Adipocyte (in vitro differentiated cells): ENCODE measurements at regions not wholly inside any gene's neighbourhood (a gene's known extent, or its start where the extent isn't known, plus 50 kb on each side); places are given as distances from the start of the nearest gene placed in this dataset.
A peak's percentile ranks its signal among the peaks of the same experiment; 100 is the strongest.

Source experiments
- DNase-seq: peaks from one replicate; pipeline ENCODE4 v3.0.0-alpha.2; 2015; ENCODE audit warnings: low read depth
- H3K27me3 ChIP-seq: replicated peaks from 2 replicates; pipeline ENCODE4 v1.7.0; 2013; ENCODE audit warnings: mild to moderate bottlenecking, low read length, moderate library complexity; ENCODE audit not compliant: control insufficient read depth, insufficient read depth
- H3K36me3 ChIP-seq: 2 replicates; pipeline ENCODE4 v1.7.0; 2013; ENCODE audit warnings: low read length, mild to moderate bottlenecking, moderate library complexity; ENCODE audit not compliant: control insufficient read depth, insufficient read depth, severe bottlenecking
- H3K4me1 ChIP-seq: 2 replicates; pipeline ENCODE4 v1.7.0; 2013; ENCODE audit warnings: mild to moderate bottlenecking, low read length, moderate library complexity; ENCODE audit not compliant: control insufficient read depth, insufficient read depth
- H3K4me3 ChIP-seq: 2 replicates; pipeline ENCODE4 v1.7.0; 2013; ENCODE audit warnings: mild to moderate bottlenecking, low read length, moderate library complexity
- H3K9ac ChIP-seq: 2 replicates; pipeline ENCODE4 v1.7.0; 2013; ENCODE audit warnings: mild to moderate bottlenecking, low read length, moderate library complexity
- H3K9me3 ChIP-seq: 2 replicates; pipeline ENCODE4 v1.7.0; 2013; ENCODE audit warnings: mild to moderate bottlenecking, low read length, moderate library complexity; ENCODE audit not compliant: control insufficient read depth

DNA sequence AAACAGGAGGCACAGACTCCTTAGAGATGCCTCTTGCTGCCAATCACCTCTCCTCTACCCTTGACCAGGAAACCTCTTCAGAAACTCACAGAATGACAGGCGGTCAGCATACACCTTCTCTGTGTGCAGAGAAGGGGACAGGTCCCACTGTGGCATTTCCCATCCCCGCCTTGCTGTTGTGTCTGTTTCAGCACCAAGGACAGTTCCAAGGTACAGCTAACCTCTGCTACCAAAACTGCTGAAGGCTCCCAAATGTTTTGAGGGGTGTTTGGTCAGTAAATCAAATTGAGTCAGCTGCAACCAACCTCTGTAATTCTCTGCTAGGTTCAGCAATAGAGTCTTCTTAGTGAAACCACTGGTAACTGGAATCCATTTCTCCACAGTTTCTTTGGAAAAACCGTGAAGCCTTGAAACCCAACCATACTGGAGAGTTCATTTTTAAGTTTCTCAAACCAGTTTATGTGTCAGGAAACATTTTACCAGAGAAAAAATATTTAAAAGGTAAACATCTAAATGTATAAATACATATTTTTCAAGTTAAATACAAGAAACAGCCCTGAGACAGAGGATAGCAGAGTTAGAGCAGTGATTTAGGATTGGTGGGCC is 122.0 kb downstream of the DRD1 start:
- H3K36me3 ChIP-seq = no peaks in the 10 kb centered on the region
- DNase-seq = peak; percentile 11
- H3K9ac ChIP-seq = no peak overlapping the region
- H3K27me3 ChIP-seq = no peaks in the 10 kb centered on the region
- no peak overlapping the region for H3K4me3 ChIP-seq
- peaks cover 7% of the 10 kb centered on the region for H3K4me1 ChIP-seq
- no peaks in the 10 kb centered on the region for H3K9me3 ChIP-seq

DNA sequence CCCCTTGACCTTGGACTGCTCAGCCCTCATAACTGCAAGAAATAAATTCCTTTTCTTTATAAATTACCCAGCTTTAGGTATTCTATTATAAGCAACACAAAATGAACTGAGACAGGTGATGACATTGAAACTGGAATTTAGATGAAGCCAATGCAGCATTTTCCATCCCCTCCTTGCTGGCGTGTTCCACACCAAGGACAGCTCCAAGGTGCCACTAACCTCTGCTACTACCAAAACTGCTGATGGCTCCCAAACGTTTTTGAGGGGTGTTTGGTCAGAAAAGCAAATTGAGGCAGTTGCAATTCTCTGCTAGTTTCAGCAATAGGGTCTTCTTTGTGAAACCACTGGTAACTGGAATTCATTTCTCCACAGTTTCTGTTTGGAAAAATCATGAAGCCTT is 124.8 kb downstream of the DRD1 start:
- DNase-seq = no peak
- Histone ChIP-seq H3K27me3 (peaks cover 13% of the 10 kb centered on the region), H3K9ac (no peak overlapping the region), H3K36me3 (no peaks in the 10 kb centered on the region), H3K4me3 (no peak overlapping the region), H3K4me1 (no peaks in the 10 kb centered on the region), H3K9me3 (no peaks in the 10 kb centered on the region)

DNA sequence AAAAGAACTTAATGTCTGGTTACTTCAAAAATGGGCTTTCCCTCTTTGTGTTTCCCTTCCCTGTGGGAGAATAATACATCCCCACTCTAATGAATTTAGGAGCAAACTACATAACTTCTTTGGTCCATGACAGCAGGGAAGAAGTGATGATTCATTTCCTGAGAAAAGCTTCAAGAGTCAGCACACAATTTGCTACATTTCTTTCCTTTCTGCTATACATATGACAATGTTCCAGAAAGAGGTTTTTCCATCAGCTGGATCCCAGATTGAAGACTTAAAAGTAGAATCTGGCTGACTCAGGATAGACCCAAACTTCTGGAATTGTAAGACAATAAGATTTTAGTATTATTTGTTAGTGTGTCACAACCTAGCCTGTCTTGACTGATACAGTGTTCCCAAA is 126.1 kb downstream of the DRD1 start:
- H3K27me3 ChIP-seq = peaks cover 13% of the 10 kb centered on the region
- H3K36me3 ChIP-seq = no peaks in the 10 kb centered on the region
- DNase-seq = no peak

DNA sequence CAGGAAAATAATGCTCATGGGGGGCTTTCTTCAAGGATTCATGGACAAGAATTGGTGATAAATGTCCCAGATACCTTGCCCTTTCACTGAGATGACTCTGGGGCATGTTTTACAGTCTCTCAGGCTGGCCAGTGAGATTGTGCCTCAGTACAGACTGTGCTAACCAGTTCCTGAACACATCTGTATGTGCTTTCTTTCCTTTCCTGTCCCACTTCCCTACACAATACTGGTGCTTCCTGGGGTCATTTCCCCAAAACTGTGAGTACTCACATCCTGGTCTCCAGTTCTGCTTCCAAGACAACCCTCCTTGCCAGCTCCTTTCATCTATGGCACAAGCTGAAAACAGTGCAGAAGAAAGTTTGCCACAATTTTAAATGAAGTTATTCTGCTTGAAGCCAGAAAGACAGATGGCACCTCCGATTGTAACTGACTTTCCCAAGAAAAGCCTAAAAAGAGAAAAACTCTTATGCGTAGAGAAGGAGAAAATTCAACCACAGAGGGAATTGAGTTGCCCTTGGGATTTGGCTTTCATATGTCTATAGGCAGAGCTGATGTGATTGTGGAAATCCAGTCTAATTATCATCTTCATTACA is 134.7 kb downstream of the DRD1 start:
- Histone ChIP-seq H3K36me3 (no peaks in the 10 kb centered on the region), H3K27me3 (peaks cover 6% of the 10 kb centered on the region), H3K9ac (no peak overlapping the region), H3K4me3 (no peak overlapping the region), H3K4me1 (no peaks in the 10 kb centered on the region), H3K9me3 (peaks cover 4% of the 10 kb centered on the region)
- DNase-seq = no peak

More for the DNA sequence above, 126.1 kb downstream of the DRD1 start:
- Histone ChIP-seq H3K4me1 (no peaks in the 10 kb centered on the region), H3K9me3 (no peaks in the 10 kb centered on the region), H3K4me3 (no peak overlapping the region), H3K9ac (no peak overlapping the region)

DNA sequence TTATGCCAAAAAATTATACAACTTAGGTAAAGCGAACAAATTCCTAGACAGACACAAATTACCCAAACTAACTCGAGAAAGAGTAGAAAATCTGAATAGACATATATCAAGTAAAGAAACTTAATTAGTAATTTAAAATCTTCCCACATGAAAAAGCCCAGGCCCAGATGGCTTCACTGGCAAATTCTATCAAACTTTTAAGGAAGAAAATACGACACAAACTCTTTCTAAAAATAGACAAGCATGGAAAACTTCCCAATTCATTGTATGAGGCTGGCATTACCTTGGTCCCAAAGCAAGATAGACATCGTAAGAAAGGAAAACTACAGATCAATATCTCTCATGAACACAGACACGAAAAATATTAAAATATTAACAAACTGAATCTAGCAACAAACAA is 135.3 kb downstream of the DRD1 start:
- H3K27me3 ChIP-seq = peaks cover 5% of the 10 kb centered on the region
- no peak overlapping the region for H3K4me3 ChIP-seq
- H3K9ac ChIP-seq = no peak overlapping the region
- peaks cover 8% of the 10 kb centered on the region for H3K9me3 ChIP-seq
- DNase-seq = no peak
- no peaks in the 10 kb centered on the region for H3K36me3 ChIP-seq
- no peaks in the 10 kb centered on the region for H3K4me1 ChIP-seq

DNA sequence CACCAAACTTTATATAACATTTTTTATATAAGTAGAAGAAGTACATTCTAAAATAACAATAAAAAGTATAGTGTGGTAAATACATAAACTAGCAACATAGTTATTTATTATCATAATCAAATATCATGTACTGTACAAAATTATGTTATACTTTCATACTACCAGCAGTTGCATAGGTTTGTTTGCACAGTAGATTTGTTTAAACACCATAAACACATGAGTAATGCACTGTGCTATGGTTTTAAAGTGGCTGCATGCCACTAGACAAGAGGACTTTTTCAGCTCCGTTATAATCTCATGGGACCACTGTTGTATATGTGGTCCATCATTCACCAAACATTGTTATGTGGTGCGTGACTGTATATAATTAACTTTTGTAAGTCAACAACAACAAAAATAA is 137.6 kb downstream of the DRD1 start:
- H3K4me1 ChIP-seq = no peaks in the 10 kb centered on the region
- H3K9me3 ChIP-seq = peaks cover 8% of the 10 kb centered on the region
- no peaks in the 10 kb centered on the region for H3K36me3 ChIP-seq

DNA sequence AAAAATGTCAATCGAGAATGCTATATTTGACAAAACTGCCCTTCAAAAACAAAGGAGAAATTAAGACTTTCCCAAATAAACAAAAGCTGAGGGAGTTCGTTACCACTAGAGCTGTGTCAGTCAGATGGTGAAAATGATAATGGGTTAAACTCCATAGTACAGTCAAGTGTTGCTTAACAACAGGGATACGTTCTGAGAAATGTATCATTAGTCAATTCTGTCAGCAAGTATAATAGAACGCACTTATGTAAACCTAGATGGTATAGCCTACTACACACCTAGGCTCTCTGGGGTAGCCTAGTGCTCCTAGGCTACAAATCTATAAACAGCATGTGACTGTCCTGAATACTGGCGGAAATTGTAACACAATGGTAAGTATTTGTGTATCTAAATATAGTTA is 138.7 kb downstream of the DRD1 start:
- DNase-seq = no peak
- no peak overlapping the region for H3K4me3 ChIP-seq
- H3K9me3 ChIP-seq = peaks cover 8% of the 10 kb centered on the region
- H3K4me1 ChIP-seq = no peaks in the 10 kb centered on the region
- H3K27me3 ChIP-seq = no peaks in the 10 kb centered on the region
- H3K36me3 ChIP-seq = no peaks in the 10 kb centered on the region
- H3K9ac ChIP-seq = no peak overlapping the region

More for the DNA sequence above, 137.6 kb downstream of the DRD1 start:
- H3K4me3 ChIP-seq = no peak overlapping the region
- no peak for DNase-seq
- no peak overlapping the region for H3K9ac ChIP-seq
- H3K27me3 ChIP-seq = no peaks in the 10 kb centered on the region

DNA sequence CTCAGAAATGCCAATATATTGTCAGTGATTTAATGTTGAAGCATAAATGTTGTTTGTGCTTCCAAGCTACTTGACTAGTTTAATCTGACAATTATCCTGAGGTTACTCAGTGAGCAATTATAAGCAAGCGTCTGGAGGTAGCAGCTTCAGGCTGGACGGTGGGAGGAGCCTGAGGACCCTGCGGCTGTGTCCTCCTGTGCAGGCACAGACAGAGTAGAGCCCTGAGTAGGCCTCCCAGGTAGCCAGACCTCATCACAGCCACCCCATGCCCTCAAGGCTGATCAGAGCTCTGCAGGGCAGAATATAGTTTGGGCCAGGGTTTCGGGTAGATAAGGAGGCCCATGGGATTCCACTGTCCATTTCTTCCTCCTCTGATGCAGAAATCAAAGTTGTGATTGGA is 153.6 kb downstream of the DRD1 start:
- DNase-seq = no peak
- peaks cover 26% of the 10 kb centered on the region for H3K4me1 ChIP-seq
- H3K27me3 ChIP-seq = no peaks in the 10 kb centered on the region
- no peak overlapping the region for H3K9ac ChIP-seq
- peaks cover 12% of the 10 kb centered on the region for H3K9me3 ChIP-seq
- H3K36me3 ChIP-seq = no peaks in the 10 kb centered on the region
- H3K4me3 ChIP-seq = no peak overlapping the region

DNA sequence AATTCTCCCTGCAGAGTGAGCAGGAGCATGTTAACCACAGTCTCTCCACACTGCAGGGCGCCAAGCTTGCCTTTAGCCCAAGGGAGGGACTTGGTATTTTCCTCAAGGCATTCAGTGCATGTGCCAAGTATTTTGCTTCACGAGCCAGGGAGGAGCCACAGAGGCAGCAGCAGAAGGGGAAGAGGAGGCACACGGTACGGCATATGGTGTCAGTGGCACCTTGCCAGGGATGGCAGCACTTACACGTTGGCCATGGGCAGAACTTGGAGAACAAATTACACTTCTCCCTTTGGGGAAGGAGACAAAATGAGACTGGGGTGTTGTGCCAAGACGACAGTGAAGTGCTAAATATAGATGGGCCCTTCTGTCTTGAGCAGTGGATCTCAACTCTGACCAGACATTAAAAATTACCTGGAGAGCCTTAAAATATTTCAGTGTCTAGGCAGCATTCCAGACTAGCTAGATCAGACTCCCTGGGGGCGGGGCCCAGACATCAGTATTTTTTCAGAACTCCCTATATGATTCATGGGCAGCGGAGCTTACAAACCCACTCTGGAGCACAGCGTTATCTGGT is 155.8 kb downstream of the DRD1 start:
- H3K9me3 ChIP-seq = no peaks in the 10 kb centered on the region

DNA sequence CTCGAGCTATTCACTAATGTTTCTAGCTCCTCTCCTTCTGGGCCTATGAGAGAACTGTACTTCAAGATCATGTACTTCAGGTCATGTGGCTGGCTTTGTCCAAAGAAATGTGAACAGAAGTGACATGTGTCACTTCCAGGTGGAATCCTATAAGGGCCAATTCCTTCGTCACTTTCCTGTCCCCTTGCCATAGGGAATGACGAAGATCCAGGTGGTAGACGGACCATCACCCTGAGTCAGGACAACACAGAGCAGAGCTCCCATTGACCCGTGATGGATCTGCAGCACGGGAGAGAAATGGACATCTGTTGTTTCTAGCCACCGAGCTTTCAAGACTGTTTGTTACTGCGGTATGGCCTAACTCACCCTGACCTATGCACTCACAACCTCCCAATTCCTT is 157.0 kb downstream of the DRD1 start:
- no peak overlapping the region for H3K9ac ChIP-seq
- no peaks in the 10 kb centered on the region for H3K27me3 ChIP-seq
- H3K36me3 ChIP-seq = no peaks in the 10 kb centered on the region
- DNase-seq = no peak
- H3K4me3 ChIP-seq = no peak overlapping the region
- H3K4me1 ChIP-seq = peaks cover 35% of the 10 kb centered on the region
- no peaks in the 10 kb centered on the region for H3K9me3 ChIP-seq

More for the DNA sequence above, 155.8 kb downstream of the DRD1 start:
- Histone ChIP-seq H3K36me3 (no peaks in the 10 kb centered on the region), H3K4me1 (peaks cover 35% of the 10 kb centered on the region), H3K27me3 (no peaks in the 10 kb centered on the region), H3K9ac (no peak overlapping the region), H3K4me3 (no peak overlapping the region)
- no peak for DNase-seq

DNA sequence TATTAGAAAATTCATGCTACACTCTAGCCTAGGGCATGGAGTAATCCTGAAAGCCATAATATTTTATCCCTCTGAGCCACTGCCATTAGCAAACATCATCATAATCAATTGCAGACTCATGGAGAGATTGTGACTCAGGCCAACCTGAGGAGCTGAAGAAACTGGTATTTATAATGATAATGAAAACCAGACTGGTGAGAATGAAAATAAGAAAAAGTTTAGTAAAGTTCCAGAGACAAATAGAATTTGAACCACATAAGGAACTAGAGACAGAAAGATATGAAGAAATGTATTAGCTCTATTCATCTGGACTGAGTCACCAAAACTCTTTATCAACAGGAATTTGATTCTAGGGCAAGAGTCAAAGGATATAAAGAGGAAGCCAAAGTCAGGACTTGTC is 158.7 kb downstream of the DRD1 start:
- no peak for DNase-seq
- no peaks in the 10 kb centered on the region for H3K9me3 ChIP-seq
- H3K36me3 ChIP-seq = no peaks in the 10 kb centered on the region
- no peak overlapping the region for H3K9ac ChIP-seq
- H3K4me1 ChIP-seq = peaks cover 35% of the 10 kb centered on the region
- H3K4me3 ChIP-seq = no peak overlapping the region
- peaks cover 3% of the 10 kb centered on the region for H3K27me3 ChIP-seq
